Astrocyte of the spinal cord (primary cell): ENCODE measurements at regions not wholly inside any gene's neighbourhood (a gene's known extent, or its start where the extent isn't known, plus 50 kb on each side); places are given as distances from the start of the nearest gene placed in this dataset.

Experiments used
- DNase-seq: peaks from one replicate; pipeline ENCODE4 v3.0.0; 2011; ENCODE audit warnings: low read depth, low spot score
- H3K4me3 ChIP-seq: 2 replicates; pipeline ENCODE4 v1.5.1; 2011; ENCODE audit warnings: low read depth, mild to moderate bottlenecking, low read length, moderate library complexity
- CTCF ChIP-seq: IDR thresholded peaks from 2 replicates; pipeline ENCODE4 v1.5.1; 2012; ENCODE audit warnings: low read depth, mild to moderate bottlenecking, low read length, inconsistent platforms
- in situ Hi-C: cut with HindIII; loops from 2 replicates; pipeline ENCODE4 v1.10.0; 2017; ENCODE audit warnings: low sequenced_read_pairs

- no peak for TF ChIP-seq CTCF
- no peak for DNase-seq
- no peak overlapping the region for H3K4me3 ChIP-seq
- in situ Hi-C loops = no loop called here
Measured at GRCh38 chr1:182262425-182262824, 129.2 kb downstream of the GLUL start.

- H3K4me3 ChIP-seq = no peak overlapping the region
- DNase-seq = no peak
- in situ Hi-C loops = no loop called here
- TF ChIP-seq CTCF = no peak
Measured at GRCh38 chr1:182261655-182262054, 129.9 kb downstream of the GLUL start.

GRCh38 chr1:182260516-182260915 lies 131.1 kb downstream of the GLUL start:
- no peak for TF ChIP-seq CTCF
- no peak overlapping the region for H3K4me3 ChIP-seq
- in situ Hi-C loops = no loop called here
- no peak for DNase-seq

GRCh38 chr1:182259968-182260367 lies 131.6 kb downstream of the GLUL start:
- in situ Hi-C loops = no loop called here
- DNase-seq = no peak
- H3K4me3 ChIP-seq = no peak overlapping the region
- no peak for TF ChIP-seq CTCF

- TF ChIP-seq CTCF = no peak
- peak; percentile 80 for DNase-seq
- in situ Hi-C loops = no loop called here
- no peak overlapping the region for H3K4me3 ChIP-seq
Measured at GRCh38 chr1:182259229-182259872, 132.2 kb downstream of the GLUL start.

- H3K4me3 ChIP-seq = no peak overlapping the region
- TF ChIP-seq CTCF = no peak
- no peak for DNase-seq
- in situ Hi-C loops = no loop called here
Measured at GRCh38 chr1:182257369-182258063, 134.1 kb downstream of the GLUL start.
